ENCODE measurements at regions not wholly inside any gene's neighbourhood (a gene's known extent, or its start where the extent isn't known, plus 50 kb on each side); places are given as distances from the start of the nearest gene placed in this dataset.

DNA sequence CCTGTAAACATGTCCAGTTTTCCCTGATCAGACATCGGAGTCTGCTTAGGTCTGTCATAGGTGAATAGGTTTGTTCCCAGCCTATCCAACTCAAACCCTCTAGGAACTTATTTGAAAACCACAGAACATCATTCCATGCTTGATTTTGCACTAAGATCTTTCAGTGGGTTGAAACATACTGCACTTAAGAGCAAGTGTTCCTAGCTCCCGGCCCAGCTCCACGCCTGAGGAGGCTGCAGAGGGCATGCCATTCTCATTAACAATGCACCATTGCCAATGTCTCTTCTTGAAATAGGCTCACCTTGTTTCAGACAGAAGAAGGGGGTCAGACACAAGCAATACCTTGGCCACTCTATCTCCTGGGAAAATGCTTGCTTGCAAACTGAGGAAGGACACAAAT is 78.0 kb upstream of the EGR2 start:
- no peaks in the 10 kb centered on the region for H3K4me1 Mint-ChIP-seq
- ChIA-PET CTCF (no interaction called here), POLR2A (no interaction called here)
- no peaks in the 10 kb centered on the region for H3K9me3 Mint-ChIP-seq
- DNase-seq (no peak), ATAC-seq (ENCODE audit: low read depth) (no peak)
- H3K36me3 Mint-ChIP-seq (ENCODE audit: low read depth): no peaks in the 10 kb centered on the region
- no peak overlapping the region for H3K27ac Mint-ChIP-seq
- TF ChIP-seq, protein P1, sequence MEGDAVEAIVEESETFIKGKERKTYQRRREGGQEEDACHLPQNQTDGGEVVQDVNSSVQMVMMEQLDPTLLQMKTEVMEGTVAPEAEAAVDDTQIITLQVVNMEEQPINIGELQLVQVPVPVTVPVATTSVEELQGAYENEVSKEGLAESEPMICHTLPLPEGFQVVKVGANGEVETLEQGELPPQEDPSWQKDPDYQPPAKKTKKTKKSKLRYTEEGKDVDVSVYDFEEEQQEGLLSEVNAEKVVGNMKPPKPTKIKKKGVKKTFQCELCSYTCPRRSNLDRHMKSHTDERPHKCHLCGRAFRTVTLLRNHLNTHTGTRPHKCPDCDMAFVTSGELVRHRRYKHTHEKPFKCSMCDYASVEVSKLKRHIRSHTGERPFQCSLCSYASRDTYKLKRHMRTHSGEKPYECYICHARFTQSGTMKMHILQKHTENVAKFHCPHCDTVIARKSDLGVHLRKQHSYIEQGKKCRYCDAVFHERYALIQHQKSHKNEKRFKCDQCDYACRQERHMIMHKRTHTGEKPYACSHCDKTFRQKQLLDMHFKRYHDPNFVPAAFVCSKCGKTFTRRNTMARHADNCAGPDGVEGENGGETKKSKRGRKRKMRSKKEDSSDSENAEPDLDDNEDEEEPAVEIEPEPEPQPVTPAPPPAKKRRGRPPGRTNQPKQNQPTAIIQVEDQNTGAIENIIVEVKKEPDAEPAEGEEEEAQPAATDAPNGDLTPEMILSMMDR (IDR thresholded peaks at IDR 0.05): no peak
- intact Hi-C loops (cut with micrococcal nuclease): no loop called here
- H3K4me3 Mint-ChIP-seq: no peak overlapping the region
- peaks cover 3% of the 10 kb centered on the region for H3K27me3 Mint-ChIP-seq

- CTCF ChIA-PET: no interaction called here
- TF ChIP-seq, protein P1 (IDR thresholded peaks at IDR 0.05): no peak
- no peak overlapping the region for H3K27ac Mint-ChIP-seq
- H3K9me3 Mint-ChIP-seq: no peaks in the 10 kb centered on the region
- ATAC-seq (ENCODE audit: low read depth) (no peak), DNase-seq (no peak)
- H3K4me3 Mint-ChIP-seq: no peak overlapping the region
- POLR2A ChIA-PET: no interaction called here
- intact Hi-C loops (cut with micrococcal nuclease): no loop called here
- no peaks in the 10 kb centered on the region for H3K36me3 Mint-ChIP-seq (ENCODE audit: low read depth)
- no peaks in the 10 kb centered on the region for H3K4me1 Mint-ChIP-seq
- peaks cover 3% of the 10 kb centered on the region for H3K27me3 Mint-ChIP-seq
Measured at GRCh38 chr10:62893036-62893435, 76.9 kb upstream of the EGR2 start.

DNA sequence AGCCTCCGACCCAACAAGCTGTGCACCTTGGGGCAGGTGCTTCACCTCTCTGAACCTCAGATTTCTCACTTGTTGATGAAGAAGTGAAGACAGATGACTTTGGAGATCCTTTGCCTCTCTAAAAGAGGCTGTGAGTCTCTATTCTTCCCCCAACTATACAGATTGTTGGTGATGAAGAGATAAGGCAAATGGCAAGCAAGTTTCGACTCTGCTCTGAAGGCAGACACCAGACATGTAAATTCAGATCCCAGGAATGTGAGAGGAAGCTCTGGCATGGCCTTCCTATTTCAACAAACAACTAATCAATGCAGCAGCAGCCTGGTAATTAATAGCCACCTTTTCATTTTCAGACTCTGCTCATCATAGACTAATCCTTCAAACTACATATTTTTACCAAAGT is 74.2 kb upstream of the EGR2 start:
- CTCF ChIA-PET: no interaction called here
- no peak for ATAC-seq (ENCODE audit: low read depth)
- DNase-seq: no peak
- Mint-ChIP-seq H3K27me3 (peaks cover 3% of the 10 kb centered on the region), H3K4me1 (no peaks in the 10 kb centered on the region), H3K4me3 (no peak overlapping the region), H3K36me3 (ENCODE audit: low read depth) (no peaks in the 10 kb centered on the region), H3K27ac (no peak overlapping the region), H3K9me3 (no peaks in the 10 kb centered on the region)
- POLR2A ChIA-PET: no interaction called here
- TF ChIP-seq, protein P1 (IDR thresholded peaks at IDR 0.05): no peak
- intact Hi-C loops (cut with micrococcal nuclease): no loop called here

GRCh38 chr10:62887642-62888041 is 71.5 kb upstream of the EGR2 start:
- no peak overlapping the region for H3K4me3 Mint-ChIP-seq
- ChIA-PET CTCF (no interaction called here), POLR2A (no interaction called here)
- TF ChIP-seq, protein P1 (IDR thresholded peaks at IDR 0.05): no peak
- H3K27me3 Mint-ChIP-seq: peaks cover 8% of the 10 kb centered on the region
- H3K4me1 Mint-ChIP-seq: no peaks in the 10 kb centered on the region
- intact Hi-C loops (cut with micrococcal nuclease): no loop called here
- no peak overlapping the region for H3K27ac Mint-ChIP-seq
- ATAC-seq (ENCODE audit: low read depth) (no peak), DNase-seq (no peak)
- no peaks in the 10 kb centered on the region for H3K9me3 Mint-ChIP-seq
- no peaks in the 10 kb centered on the region for H3K36me3 Mint-ChIP-seq (ENCODE audit: low read depth)

DNA sequence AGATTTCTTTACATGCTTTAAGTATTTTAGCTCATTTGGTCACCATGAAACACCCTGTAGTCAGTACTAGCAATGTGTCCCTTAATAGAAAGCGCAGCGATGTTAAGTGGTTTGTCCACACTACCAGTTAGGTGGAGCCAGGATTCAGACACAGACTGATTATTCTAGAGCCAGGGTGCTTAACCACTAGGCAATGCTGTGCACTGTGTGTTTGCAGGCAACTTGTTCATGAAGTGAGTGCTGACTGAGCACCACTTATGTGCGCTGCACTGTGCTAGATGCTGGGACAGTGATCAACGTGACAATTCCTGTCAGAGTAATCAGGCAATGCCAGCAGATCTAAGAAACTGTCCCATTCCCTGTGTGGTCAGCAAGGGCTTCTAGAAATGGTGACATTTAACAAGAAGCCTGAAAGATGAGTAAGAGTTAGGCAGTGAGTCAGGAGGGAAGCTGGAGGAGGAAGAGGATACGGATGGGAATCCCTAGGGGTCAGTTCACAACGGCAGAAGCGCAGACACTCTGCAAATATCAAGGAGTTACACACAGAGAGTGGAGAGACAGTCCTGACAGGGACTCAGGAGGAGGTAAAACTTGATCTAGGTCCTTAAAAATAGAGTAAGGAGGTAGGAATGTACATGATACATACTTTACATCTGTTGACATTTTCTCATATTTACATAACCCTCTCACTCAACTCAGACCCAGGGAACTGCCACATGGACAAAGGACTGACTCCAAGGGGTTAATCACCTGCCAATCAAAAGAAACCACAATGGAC is 69.7 kb upstream of the EGR2 start:
- ChIA-PET CTCF (no interaction called here), POLR2A (no interaction called here)
- Mint-ChIP-seq H3K36me3 (ENCODE audit: low read depth) (no peaks in the 10 kb centered on the region), H3K4me1 (no peaks in the 10 kb centered on the region), H3K4me3 (no peak overlapping the region), H3K27ac (no peak overlapping the region), H3K27me3 (peaks cover 10% of the 10 kb centered on the region), H3K9me3 (no peaks in the 10 kb centered on the region)
- no peak for ATAC-seq (ENCODE audit: low read depth)
- TF ChIP-seq, protein P1 (IDR thresholded peaks at IDR 0.05): no peak
- DNase-seq: no peak
- intact Hi-C loops (cut with micrococcal nuclease): no loop called here
